HEK293 (cell line): ENCODE measurements at regions not wholly inside any gene's neighbourhood (a gene's known extent, or its start where the extent isn't known, plus 50 kb on each side); places are given as distances from the start of the nearest gene placed in this dataset.

Experiments
- CTCF ChIP-seq: fragments of 450-650 bp; formaldehyde crosslinking; IDR thresholded peaks from 2 replicates; pipeline ENCODE4 v1.5.1; 2016; ENCODE audit warnings: missing biosample characterization, missing genetic modification characterization
- KLF10 ChIP-seq: fragments of 450-650 bp; IDR thresholded peaks from 2 replicates; pipeline ENCODE4 v1.5.1; 2018; ENCODE audit warnings: missing biosample characterization, mild to moderate bottlenecking, missing genetic modification characterization
- KLF9 ChIP-seq: fragments of 450-650 bp; formaldehyde crosslinking; IDR thresholded peaks from 2 replicates; pipeline ENCODE4 v1.5.1; 2016; ENCODE audit warnings: missing biosample characterization, missing genetic modification characterization, low read depth
- REST ChIP-seq: fragments of 450-650 bp; formaldehyde crosslinking; IDR thresholded peaks from 2 replicates; pipeline ENCODE4 v1.5.1; 2016; ENCODE audit warnings: missing biosample characterization, missing genetic modification characterization
- SP2 ChIP-seq: fragments of 450-650 bp; formaldehyde crosslinking; IDR thresholded peaks from 2 replicates; pipeline ENCODE4 v1.5.1; 2016; ENCODE audit warnings: missing biosample characterization, missing genetic modification characterization
- ZNF23 ChIP-seq: fragments of 450-650 bp; formaldehyde crosslinking; IDR thresholded peaks from 2 replicates; pipeline ENCODE4 v1.5.1; 2016; ENCODE audit warnings: missing biosample characterization, missing genetic modification characterization, borderline replicate concordance
- ZNF513 ChIP-seq: fragments of 450-650 bp; IDR thresholded peaks from 2 replicates; pipeline ENCODE4 v1.5.1; 2018; ENCODE audit warnings: missing biosample characterization, missing genetic modification characterization
- ZNF701 ChIP-seq: fragments of 450-650 bp; formaldehyde crosslinking; IDR thresholded peaks from 2 replicates; pipeline ENCODE4 v1.5.1; 2016; ENCODE audit warnings: missing biosample characterization, missing genetic modification characterization
- ZNF792 ChIP-seq: fragments of 450-650 bp; formaldehyde crosslinking; IDR thresholded peaks from 2 replicates; pipeline ENCODE4 v1.5.1; 2016; ENCODE audit warnings: missing biosample characterization, missing genetic modification characterization
- ZNF830 ChIP-seq: fragments of 450-650 bp; IDR thresholded peaks from 2 replicates; pipeline ENCODE4 v1.5.0; 2018; ENCODE audit warnings: missing biosample characterization, missing genetic modification characterization, low read depth, mild to moderate bottlenecking, moderate library complexity
- TF ChIP-seq, protein P1 (sequence below): fragments of 450-650 bp; formaldehyde crosslinking; IDR thresholded peaks from 2 replicates; pipeline ENCODE4 v1.5.1; 2017; ENCODE audit warnings: missing biosample characterization, missing genetic modification characterization
- TF ChIP-seq, protein P2 (sequence below): fragments of 450-650 bp; formaldehyde crosslinking; IDR thresholded peaks from 2 replicates; pipeline ENCODE4; 2016; ENCODE audit warnings: missing biosample characterization, missing genetic modification characterization
- TF ChIP-seq, protein P3 (sequence below): fragments of 450-650 bp; formaldehyde crosslinking; IDR thresholded peaks from 2 replicates; pipeline ENCODE4 v1.5.1; 2016; ENCODE audit warnings: missing biosample characterization, missing genetic modification characterization

DNA sequence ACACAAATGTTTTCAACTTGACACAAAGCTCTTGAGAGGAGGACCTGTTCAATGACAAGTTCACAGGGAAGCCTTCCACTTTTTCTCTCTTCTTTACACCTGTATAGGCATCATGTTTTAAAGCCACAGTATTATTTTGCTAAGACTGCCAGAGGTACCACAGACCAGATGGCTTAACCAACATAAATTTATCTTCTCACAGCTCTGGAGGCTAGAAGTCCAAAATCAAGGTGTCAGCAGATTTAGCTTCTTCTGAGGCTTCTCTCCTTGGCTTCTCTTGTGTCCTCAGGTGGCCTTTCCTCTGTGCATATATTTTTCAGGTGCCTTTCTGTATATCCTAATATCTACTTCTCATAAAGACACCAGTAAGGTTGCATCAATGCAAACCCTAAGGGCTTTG is 435.2 kb upstream of the GBE1 start:
- TF ChIP-seq CTCF (no peak), ZNF701 (tag by site-specific recombination) (no peak), ZNF23 (tag by site-specific recombination) (no peak), ZNF792 (tag by site-specific recombination) (no peak), ZNF513 (tag by site-specific recombination) (no peak), KLF9 (tag by site-specific recombination) (no peak), KLF10 (no peak), ZNF830 (no peak), SP2 (tag by site-specific recombination) (no peak), REST (tag by site-specific recombination) (no peak)
- TF ChIP-seq, protein P1, sequence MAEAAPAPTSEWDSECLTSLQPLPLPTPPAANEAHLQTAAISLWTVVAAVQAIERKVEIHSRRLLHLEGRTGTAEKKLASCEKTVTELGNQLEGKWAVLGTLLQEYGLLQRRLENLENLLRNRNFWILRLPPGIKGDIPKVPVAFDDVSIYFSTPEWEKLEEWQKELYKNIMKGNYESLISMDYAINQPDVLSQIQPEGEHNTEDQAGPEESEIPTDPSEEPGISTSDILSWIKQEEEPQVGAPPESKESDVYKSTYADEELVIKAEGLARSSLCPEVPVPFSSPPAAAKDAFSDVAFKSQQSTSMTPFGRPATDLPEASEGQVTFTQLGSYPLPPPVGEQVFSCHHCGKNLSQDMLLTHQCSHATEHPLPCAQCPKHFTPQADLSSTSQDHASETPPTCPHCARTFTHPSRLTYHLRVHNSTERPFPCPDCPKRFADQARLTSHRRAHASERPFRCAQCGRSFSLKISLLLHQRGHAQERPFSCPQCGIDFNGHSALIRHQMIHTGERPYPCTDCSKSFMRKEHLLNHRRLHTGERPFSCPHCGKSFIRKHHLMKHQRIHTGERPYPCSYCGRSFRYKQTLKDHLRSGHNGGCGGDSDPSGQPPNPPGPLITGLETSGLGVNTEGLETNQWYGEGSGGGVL = no peak
- TF ChIP-seq, protein P2, sequence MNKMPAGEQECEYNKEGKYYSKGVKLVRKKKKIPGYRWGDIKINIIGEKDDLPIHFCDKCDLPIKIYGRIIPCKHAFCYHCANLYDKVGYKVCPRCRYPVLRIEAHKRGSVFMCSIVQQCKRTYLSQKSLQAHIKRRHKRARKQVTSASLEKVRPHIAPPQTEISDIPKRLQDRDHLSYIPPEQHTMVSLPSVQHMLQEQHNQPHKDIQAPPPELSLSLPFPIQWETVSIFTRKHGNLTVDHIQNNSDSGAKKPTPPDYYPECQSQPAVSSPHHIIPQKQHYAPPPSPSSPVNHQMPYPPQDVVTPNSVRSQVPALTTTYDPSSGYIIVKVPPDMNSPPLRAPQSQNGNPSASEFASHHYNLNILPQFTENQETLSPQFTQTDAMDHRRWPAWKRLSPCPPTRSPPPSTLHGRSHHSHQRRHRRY (tag by site-specific recombination) = no peak
- TF ChIP-seq, protein P3, sequence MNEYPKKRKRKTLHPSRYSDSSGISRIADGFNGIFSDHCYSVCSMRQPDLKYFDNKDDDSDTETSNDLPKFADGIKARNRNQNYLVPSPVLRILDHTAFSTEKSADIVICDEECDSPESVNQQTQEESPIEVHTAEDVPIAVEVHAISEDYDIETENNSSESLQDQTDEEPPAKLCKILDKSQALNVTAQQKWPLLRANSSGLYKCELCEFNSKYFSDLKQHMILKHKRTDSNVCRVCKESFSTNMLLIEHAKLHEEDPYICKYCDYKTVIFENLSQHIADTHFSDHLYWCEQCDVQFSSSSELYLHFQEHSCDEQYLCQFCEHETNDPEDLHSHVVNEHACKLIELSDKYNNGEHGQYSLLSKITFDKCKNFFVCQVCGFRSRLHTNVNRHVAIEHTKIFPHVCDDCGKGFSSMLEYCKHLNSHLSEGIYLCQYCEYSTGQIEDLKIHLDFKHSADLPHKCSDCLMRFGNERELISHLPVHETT (tag by site-specific recombination) = no peak
